ENCODE measurements at regions not wholly inside any gene's neighbourhood (a gene's known extent, or its start where the extent isn't known, plus 50 kb on each side); places are given as distances from the start of the nearest gene placed in this dataset.
"Not testable (repeated sequence)": the region's sequence is repeated elsewhere in the genome, so short reads cannot be mapped to it uniquely, and the experiment has no call there.

DNA sequence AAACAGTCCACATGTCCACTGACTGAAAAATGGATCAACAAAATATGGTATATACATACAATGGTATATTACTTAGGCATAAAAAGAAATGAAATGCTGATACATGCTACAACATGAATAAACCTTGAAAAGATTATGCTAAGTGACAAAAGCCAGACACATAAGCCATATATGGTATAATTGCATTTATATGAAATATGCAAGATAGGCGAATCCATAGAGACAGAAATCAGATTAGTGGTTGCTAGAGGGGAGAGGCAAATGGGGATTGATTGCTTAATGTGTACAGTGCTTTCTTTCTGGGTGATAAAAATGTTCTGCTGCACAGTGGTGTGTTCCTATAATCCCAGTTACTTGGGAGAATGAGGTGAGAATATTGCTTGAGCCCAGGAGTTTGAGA, 171.0 kb downstream of the CYP26B1 start:
- no peak for DNase-seq
- in situ Hi-C loops (cut with HindIII; ENCODE audit: low pct_ligation_motif_present, low pct_unique_long_range_greater_than_20kb, low sequenced_read_pairs) = no loop called here

DNA sequence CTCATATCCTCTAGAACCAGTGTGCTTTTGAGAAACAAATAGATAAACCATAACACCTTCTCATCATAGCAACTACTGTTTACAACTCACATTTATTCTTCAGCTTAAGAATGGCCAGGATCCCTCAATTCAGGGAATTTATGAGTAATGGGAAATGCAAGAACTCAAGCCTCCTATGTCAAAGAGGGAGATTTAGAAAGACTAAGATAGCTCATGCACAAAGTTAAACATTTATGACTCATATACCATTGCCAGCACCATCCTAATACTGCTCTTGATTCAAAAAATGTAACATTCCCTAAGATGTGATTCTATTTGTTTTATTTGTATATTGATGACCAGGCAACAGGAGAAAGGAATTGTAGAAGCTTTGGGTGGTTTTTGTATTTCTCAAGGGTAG, 172.8 kb downstream of the CYP26B1 start:
- DNase-seq = no peak
- in situ Hi-C loops (cut with HindIII; ENCODE audit: low pct_ligation_motif_present, low pct_unique_long_range_greater_than_20kb, low sequenced_read_pairs) = no loop called here

DNA sequence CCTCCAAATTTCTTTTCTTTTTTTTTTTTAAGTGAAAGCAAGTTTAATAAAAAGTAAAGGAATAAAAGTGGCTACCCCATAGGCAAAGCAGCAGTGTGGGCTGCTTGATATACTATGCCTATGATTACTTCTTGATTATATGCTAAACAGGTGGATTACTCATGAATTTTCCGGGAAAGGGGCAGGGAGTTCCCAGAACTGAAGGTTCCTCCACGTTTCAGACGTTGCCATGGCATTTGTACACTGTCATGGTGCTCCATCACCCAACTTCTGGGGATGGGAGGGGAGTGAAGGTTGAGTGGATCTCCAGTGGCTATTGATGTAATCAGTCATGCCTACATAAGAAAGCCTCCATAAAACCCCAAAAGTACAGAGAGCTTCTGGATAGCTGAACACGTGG, 176.2 kb downstream of the CYP26B1 start:
- DNase-seq = no peak
- in situ Hi-C loops (cut with HindIII; ENCODE audit: low pct_ligation_motif_present, low pct_unique_long_range_greater_than_20kb, low sequenced_read_pairs) = no loop called here

DNA sequence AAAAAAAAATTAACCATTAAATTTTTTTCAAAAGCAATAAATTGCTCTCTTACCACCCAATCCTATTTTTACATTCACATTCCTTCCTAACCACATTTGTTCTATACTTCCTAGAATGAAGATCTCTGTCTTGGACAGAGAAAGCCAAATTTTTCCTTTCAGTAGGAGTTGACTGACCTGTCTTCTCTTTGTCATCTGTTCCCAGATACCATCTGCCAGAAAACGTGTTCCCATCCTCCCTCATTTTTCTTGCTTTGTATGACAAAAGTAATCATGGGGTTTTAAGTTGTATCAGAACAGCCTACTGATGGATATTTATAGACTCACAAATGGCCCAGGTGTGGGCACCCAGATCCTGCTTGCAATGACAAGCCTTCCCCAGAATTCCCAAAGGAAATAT, 182.1 kb downstream of the CYP26B1 start:
- DNase-seq = no peak
- in situ Hi-C loops (cut with HindIII; ENCODE audit: low pct_ligation_motif_present, low pct_unique_long_range_greater_than_20kb, low sequenced_read_pairs) = no loop called here

DNA sequence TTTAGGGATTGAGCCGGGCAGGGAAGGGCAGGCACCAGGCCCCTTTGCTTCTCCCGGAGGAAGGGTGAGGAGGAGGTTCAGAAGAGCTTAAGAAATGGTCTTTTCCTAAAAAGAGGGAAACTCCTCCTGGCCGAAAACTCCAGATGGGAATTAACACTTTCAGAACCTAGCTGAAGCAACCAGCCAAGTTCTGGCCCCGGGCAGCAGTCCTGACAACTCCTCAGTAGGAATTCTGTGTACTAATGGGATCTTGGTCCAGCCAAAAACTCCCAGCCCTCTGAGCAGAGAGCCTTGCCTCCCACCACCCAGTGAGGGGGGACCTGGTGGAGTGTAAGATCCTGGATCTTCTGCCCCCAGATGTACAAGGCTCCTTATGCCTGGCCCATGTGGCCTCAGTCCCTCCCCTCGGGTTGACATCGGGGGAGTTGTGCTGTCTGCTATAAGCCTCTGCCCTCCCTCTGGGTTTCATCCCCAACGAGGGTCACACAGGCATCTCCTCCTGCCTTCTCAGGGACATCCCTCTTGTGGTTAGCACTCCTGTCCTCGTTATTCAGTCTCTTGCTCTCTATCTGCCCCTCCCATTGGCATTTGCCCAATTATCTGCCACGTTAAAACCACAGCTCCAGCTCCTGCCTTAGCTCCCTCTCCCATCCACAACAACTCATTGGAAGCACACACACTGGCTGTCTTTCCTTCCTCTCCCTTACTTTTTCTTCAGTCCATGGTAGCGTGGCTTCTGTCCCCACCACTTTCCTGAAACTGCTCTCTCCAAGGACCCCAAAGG, 184.6 kb downstream of the CYP26B1 start:
- in situ Hi-C loops (cut with HindIII; ENCODE audit: low pct_ligation_motif_present, low pct_unique_long_range_greater_than_20kb, low sequenced_read_pairs) = no loop called here
- no peak for DNase-seq

DNA sequence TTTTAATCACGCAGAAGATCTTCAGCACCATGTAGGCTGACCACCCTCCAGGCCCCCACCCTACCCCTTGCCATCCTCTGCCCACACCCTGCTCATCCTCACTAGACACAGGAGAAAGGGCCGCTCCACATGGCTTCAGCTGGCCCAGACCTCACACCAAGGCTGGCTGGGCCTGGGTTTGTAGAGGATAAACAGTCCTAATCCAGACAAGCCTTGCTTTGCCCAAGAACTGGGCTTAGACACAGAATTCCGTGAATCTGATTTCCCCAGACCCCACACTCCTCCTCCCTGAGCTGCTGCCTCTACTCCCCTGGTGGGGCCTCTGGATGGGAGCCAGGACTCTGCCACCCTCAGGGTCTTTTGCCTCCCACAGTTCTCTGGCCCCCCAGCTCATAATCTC, 185.3 kb downstream of the CYP26B1 start:
- DNase-seq = no peak
- in situ Hi-C loops (cut with HindIII; ENCODE audit: low pct_ligation_motif_present, low pct_unique_long_range_greater_than_20kb, low sequenced_read_pairs) = no loop called here

DNA sequence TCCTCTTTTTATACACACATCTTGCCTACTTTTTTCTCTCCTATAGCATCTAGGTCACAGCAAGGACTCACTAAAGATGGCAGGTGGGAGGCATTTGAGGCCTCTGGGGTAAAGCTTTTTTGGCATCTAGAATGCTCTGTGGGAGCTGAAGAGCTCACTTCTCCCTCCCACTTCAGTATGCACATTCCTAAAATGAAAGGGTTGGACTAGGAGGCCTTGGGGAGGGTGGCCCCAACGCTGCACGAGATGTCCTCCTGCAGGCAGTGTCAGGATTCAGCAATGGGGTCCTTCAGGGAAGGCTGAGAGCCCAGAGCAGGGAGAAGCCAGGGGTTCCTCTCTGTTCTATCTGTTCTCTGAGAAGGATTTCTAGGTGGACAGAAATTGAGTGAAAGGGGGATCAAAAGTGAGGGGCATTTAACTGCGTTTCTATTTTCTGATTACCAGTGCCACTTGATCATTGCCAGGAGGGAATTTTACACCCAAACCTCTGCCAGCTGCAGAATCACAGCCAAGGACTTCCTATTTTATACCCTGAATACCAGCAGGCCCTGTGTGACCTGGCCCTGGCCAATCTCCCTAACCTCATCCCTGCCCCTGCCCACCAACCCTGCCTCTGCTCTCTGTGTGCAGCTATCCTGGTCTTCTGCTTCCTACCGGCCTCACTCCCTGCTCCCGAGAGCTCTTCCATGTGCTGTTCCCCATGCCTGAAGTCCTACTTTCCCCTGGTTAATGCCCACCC, 186.2 kb downstream of the CYP26B1 start:
- DNase-seq = no peak
- in situ Hi-C loops (cut with HindIII; ENCODE audit: low pct_ligation_motif_present, low pct_unique_long_range_greater_than_20kb, low sequenced_read_pairs) = no loop called here

DNA sequence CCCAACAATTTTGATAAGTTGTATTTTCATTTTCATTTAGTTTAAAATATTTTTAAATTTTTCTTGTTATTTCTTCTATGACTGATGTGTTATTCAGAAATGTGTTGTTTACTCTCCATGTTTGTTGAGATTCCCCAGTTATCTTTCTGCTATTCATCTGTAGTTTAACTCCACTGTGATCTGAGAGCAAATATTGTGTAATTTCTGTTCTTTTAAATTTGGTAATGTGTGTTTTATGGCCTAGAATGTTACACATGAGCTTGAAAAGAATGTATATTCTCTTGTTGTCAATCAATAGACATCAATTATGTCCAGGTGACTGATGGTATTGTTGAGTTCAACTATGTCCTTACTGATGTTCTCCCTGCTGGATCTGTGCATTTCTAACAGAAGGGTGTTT, 188.2 kb downstream of the CYP26B1 start:
- in situ Hi-C loops (cut with HindIII; ENCODE audit: low pct_ligation_motif_present, low pct_unique_long_range_greater_than_20kb, low sequenced_read_pairs) = no loop called here
- DNase-seq = no peak

DNA sequence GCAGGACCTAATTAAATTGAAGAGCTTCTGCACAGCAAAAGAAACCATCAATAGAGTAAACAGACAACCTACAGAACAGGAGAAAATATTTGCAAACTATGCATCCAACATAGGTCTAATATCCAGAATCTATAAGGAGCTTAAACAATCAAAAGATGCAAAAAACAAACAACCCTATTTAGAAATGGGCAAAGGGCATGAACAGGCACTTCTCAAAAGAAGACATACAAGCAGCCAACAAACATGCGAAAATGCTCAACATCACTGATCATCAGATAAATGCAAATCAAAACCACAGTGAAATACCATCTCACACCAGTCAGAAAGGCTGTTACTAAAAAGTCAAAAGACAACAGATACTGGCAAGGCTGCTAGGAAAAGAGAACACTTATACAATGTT, 189.2 kb downstream of the CYP26B1 start:
- DNase-seq; in situ Hi-C loops (cut with HindIII; ENCODE audit: low pct_ligation_motif_present, low pct_unique_long_range_greater_than_20kb, low sequenced_read_pairs): not testable (repeated sequence)

DNA sequence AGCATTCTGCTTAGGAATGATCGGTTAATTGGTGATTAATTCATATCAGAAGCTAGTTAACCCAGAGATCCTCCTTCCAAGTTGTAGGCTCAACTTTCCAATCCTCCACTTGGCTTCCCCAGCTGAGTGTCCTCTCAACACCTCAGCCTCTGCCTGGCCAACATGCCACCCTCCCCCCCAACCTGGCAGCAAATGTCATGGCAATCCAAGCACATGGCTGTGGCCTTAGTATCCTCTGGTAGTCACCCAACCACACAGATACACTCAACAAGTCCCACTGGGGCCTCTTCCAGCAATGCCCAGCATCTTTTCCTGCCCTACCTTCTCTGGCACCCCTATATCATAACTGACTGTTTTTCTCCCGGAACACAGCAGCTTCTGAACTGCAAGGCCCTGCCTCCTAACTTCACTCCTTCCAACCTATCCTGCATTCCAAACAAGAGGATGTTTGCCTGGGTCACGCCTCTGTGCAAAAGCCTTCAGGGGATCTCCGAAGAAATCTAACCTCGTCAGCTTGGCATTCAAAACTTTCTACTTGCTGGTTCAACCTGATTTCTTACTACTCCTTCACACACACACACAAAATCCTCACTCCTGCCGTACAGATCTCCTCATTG, 195.0 kb downstream of the CYP26B1 start:
- DNase-seq = no peak
- in situ Hi-C loops (cut with HindIII; ENCODE audit: low pct_ligation_motif_present, low pct_unique_long_range_greater_than_20kb, low sequenced_read_pairs) = no loop called here

DNA sequence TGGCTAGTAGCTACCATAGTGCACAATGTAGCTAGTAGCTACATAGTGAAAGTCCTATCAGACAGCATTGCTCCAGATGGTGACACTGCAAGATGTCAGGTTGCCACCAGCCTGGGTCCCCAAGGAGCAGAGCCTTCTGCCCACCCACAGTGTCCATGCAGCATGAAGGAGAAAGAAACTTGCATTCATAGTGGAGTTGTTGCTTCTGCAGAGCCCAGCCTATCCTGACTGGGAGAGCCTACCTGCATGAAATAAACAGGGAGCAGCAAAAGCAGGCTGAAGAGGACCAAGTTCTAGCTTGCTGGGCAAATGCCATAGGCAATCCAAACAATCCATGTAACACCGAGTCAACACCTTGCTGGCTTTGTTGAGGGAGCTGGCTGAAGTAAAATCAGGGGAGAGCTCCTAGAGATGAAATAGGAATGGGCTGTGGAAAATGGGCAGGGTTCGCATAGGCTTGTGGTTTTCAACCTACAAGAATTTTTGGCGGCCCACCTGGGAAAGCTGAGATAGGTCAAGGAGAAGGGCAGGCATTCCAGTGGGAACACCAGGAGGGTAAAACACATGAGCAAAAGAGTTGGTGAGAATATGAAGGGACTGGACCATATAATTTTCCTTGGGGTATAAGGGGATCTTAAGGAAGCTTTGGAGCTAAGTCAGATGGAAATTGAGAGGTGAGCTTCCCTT, 195.8 kb downstream of the CYP26B1 start:
- in situ Hi-C loops (cut with HindIII; ENCODE audit: low pct_ligation_motif_present, low pct_unique_long_range_greater_than_20kb, low sequenced_read_pairs) = no loop called here
- DNase-seq = no peak

DNA sequence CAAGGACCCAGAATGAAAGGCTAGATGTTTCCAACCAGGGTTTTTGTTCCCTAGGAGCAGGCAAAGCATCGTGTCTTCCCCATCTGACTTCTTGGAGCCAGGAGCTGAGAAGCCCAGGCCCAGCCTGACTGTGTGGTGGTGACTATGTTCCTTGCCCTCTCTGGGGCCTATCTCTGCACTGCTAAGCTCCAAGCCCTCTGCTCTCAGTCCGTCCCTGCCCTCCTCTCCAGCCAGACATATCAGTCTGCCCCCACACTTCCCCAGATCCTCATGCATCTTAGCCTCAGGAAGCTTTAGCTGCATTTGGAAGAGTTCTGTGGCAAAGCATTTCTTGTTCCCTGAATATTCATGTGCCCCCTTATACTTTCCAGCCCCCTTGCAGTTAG, 196.6 kb downstream of the CYP26B1 start:
- in situ Hi-C loops (cut with HindIII; ENCODE audit: low pct_ligation_motif_present, low pct_unique_long_range_greater_than_20kb, low sequenced_read_pairs) = no loop called here
- no peak for DNase-seq

DNA sequence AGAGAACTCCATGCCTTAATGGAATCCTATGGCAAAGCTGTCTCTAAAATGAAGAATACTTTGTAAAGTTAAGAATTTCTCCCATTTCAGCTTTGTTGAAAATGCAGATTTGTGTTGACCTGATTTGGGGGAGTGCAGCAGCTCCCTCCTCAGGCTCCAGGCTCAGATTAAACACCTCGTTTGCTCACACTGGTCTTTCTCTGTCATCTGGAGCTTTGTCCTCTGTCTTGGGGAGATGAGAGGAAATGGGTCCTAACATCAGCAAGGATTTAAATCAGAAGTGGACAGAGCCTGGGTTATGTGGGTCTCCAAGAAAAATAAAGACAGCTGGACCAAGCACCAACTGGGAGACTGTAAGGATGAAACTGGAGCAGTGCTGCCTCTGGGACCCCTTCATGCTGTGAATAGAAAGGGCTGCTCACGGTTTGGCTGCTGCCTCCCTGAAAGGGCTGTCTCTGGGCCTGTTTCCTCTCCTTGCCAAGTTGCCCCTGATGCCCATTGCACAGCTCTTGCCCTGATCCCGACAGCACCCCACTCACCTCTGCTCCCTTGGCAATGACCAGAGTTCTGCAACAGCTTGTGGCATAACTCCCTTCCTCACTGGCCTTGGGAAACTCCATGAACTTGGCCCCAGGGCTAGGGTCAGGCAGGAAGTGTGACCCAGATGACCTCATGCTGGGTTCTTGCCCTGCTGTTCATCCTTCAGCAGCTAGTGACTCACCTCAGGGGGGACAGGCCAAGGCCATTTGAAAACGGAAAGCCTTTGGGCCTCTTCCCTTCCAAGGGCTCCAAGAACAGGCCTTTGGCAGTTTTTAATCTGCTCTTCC, 197.2 kb downstream of the CYP26B1 start:
- DNase-seq = no peak
- in situ Hi-C loops (cut with HindIII; ENCODE audit: low pct_ligation_motif_present, low pct_unique_long_range_greater_than_20kb, low sequenced_read_pairs) = no loop called here

DNA sequence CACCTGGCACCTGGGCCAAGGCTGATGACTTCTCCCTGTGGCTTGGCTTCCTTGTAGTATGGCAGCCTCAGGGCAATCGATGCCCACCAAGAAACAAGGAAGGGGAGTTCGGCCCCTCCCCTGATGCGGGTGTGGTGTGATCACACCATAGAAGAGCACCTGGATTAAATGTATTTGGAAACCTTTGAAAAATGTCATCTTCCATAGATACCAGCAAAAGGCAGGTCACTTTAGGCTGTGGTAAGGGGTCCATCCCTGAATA, 198.2 kb downstream of the CYP26B1 start:
- in situ Hi-C loops (cut with HindIII; ENCODE audit: low pct_ligation_motif_present, low pct_unique_long_range_greater_than_20kb, low sequenced_read_pairs) = no loop called here

DNA sequence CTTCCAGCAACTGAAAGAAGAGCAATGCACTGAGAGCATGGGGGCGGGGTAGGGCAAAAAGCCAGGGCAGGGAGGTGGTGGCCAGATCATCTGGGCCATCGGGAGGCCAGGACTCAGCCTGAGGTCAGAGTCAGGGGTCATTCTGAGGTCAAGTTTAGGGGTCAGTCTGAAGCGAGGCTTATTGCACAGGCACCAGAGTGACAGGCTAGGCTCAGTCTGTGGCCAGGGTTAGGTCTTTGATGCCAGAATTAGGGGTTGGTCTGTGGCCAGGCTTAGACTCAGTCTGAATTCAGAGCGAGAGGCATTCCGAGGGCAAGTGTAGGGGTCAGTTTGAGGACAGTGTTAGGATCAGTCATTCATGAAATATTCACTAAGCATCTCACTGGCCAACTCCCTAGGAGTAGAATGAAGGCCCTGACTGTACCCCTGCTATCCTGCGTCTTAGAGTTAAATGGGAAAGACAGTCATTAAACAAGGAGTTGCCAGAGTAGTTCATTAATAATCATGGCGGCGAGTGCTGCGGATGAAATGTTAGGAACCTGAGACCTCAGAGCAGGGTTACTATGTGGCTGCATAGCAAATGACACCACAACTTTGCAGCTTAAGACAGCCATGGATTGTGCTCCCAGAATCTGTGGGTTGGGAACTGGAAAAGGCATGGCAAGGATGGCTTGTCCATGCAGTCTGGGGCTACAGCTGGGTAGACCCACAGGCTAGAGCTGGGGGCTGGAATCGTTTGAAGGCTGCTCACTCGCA, 198.7 kb downstream of the CYP26B1 start:
- DNase-seq = no peak
- in situ Hi-C loops (cut with HindIII; ENCODE audit: low pct_ligation_motif_present, low pct_unique_long_range_greater_than_20kb, low sequenced_read_pairs) = no loop called here

More for the DNA sequence above, 198.2 kb downstream of the CYP26B1 start:
- no peak for DNase-seq

DNA sequence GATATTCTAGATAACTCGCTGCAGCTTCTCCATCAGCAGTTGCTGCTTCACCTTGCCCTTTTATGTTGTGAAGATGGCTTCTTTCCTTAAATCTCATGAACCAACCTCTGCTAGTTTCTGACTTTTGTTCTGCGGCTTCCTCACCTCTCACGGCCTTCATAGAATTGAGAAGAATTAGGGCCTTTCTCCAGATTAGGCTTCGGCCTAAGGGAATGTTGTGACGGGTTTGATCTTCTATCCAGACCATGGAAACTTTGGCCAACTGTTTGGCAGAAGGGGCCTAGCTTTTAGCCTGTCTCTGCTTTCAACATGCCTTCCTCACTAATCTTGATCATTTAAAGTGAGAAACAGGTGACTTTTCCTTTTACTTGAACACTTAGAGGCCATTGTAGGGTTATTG, 199.9 kb downstream of the CYP26B1 start:
- in situ Hi-C loops (cut with HindIII; ENCODE audit: low pct_ligation_motif_present, low pct_unique_long_range_greater_than_20kb, low sequenced_read_pairs) = no loop called here
- no peak for DNase-seq

DNA sequence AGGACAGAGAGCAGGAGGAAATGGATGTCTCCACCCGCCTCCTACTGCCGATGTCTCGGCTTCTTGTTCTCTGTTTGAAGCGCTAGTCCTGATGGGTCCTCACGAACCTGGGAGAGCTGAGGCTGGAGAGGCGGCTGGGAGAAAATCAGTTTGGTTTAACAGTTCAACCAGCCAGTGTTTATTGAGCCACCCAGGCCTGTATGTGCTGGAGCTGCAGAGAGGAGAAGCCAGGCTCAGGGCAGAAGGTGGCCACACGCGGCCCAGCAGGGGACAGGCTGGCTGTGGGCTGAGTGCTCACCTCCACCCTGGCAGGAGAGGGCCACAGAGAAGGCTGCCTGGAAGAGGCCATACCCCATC, 202.1 kb downstream of the CYP26B1 start:
- in situ Hi-C loops (cut with HindIII; ENCODE audit: low pct_ligation_motif_present, low pct_unique_long_range_greater_than_20kb, low sequenced_read_pairs) = no loop called here
- no peak for DNase-seq

Data from ACHN (cell line).